Panc1 (cell line): ENCODE measurements at regions not wholly inside any gene's neighbourhood (a gene's known extent, or its start where the extent isn't known, plus 50 kb on each side); places are given as distances from the start of the nearest gene placed in this dataset.

Source experiments
- POLR2AphosphoS5 ChIP-seq: IDR thresholded peaks from 2 replicates; pipeline ENCODE4 v1.6.1; 2012; ENCODE audit warnings: mild to moderate bottlenecking, low read depth, low read length, moderate library complexity
- TF ChIP-seq, protein P1 (sequence below): fragments of 450-650 bp; IDR thresholded peaks from 2 replicates; pipeline ENCODE4 v1.5.1; 2017; ENCODE audit warnings: mild to moderate bottlenecking

DNA sequence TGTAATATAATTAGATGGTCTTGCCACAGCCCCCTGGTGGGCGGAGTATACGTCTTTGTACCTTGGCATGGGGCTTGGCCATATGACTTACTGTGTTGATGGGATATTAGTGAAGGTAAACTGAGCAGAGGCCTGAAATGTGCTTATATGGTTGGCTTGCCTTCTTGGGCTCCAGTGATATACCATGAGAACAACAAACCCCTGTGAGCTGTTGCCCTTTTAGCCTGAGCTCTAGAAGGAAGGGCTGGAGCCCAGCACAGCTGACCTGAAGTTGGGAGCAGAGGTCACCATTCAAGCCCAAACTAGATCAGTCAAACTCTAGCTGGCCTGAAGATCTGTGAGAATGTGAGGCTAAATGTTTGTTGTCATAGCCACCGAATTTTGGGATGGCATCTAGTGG is 75.2 kb upstream of the CD302 start:
- TF ChIP-seq, protein P1, sequence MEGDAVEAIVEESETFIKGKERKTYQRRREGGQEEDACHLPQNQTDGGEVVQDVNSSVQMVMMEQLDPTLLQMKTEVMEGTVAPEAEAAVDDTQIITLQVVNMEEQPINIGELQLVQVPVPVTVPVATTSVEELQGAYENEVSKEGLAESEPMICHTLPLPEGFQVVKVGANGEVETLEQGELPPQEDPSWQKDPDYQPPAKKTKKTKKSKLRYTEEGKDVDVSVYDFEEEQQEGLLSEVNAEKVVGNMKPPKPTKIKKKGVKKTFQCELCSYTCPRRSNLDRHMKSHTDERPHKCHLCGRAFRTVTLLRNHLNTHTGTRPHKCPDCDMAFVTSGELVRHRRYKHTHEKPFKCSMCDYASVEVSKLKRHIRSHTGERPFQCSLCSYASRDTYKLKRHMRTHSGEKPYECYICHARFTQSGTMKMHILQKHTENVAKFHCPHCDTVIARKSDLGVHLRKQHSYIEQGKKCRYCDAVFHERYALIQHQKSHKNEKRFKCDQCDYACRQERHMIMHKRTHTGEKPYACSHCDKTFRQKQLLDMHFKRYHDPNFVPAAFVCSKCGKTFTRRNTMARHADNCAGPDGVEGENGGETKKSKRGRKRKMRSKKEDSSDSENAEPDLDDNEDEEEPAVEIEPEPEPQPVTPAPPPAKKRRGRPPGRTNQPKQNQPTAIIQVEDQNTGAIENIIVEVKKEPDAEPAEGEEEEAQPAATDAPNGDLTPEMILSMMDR: no peak
- no peak for TF ChIP-seq POLR2AphosphoS5
